ENCODE measurements at regions not wholly inside any gene's neighbourhood (a gene's known extent, or its start where the extent isn't known, plus 50 kb on each side); places are given as distances from the start of the nearest gene placed in this dataset.

DNA sequence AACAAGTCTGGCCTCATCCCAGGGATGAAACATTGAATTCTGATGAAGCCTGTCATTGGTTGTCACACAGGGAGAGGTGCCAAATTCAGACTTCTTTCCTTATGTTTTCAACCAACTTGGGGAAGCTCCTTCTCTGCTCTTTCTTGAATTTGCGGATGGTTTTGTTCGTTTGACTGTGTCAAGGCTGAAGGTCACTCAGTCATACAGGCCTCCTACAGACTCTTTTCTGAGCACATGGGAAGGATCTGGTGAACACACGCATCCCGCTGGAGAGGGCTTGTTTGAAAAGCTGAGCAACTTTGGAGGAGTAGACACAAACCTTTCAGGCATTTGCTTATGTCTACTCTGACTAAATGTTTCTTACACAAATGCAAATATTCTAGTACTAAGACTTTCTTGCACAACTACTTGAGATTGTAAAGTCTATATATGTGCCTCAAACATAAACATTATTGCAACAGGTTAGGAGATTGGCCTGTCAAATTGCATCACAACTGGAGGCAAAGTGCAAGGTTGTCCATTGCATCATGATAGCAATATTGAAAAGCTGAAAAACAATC lies 151.5 kb upstream of the NR3C1 start:
- DNase-seq: no peak
- Mint-ChIP-seq H3K9me3 (no peaks in the 10 kb centered on the region), H3K4me1 (ENCODE audit: low read depth) (peaks cover 16% of the 10 kb centered on the region), H3K4me3 (no peak overlapping the region), H3K36me3 (no peaks in the 10 kb centered on the region), H3K27ac (no peak overlapping the region), H3K27me3 (no peaks in the 10 kb centered on the region)
- ChIA-PET CTCF (no interaction called here), POLR2A (no interaction called here)
- intact Hi-C loops (cut with micrococcal nuclease): loop anchor here (5.0 kb wide), 1 partner anchor 108 kb away; no protein-coding TSS in a partner anchor

DNA sequence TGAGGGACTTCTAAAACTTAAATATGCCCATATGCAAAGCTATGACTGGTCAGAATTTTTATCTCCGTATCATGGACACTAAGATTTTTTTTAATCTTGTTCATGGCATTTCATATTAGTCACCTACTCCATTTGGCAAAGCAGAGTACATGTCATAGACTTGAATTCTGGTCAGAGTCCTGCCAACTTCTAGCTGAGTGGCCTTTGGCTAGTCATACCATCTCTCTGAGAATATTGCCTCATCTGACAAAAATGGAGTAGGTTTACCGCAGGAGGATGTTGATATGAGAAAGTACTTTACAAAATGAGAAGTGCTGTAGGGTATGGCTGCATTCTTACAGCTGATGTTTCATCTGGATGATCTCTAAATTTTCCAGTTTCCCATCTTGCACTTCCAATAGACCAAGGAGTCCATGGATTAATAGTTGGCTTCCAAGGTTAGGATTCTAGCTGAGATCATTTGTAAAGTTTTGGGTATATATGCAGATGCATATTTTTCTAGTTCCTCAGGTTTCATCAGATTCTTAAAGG lies 150.8 kb upstream of the NR3C1 start:
- DNase-seq: no peak
- no peak overlapping the region for H3K4me3 Mint-ChIP-seq
- ChIA-PET POLR2A (no interaction called here), CTCF (no interaction called here)
- intact Hi-C loops (cut with micrococcal nuclease): no loop called here
- no peaks in the 10 kb centered on the region for H3K36me3 Mint-ChIP-seq
- H3K9me3 Mint-ChIP-seq: no peaks in the 10 kb centered on the region
- H3K27ac Mint-ChIP-seq: no peak overlapping the region
- H3K4me1 Mint-ChIP-seq (ENCODE audit: low read depth): peaks cover 12% of the 10 kb centered on the region
- no peaks in the 10 kb centered on the region for H3K27me3 Mint-ChIP-seq

DNA sequence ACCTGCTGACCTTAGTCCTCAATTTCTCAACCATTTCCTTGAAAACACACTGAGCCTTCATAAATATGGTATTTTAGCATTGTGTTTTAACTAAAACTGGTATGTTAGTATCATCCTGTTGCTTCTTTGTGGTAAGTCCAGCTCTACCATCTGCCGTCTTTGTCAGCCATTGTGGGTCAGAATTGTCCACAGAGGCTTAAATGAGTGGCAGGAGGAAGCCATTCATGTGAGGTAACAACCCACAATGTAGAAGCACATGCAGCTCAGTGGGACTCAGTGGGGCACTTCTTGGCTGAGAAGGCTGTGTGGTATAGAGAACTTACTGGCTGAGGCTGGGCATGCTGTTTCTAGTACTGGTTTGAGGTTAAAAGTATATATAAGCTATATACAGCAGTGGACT lies 149.2 kb upstream of the NR3C1 start:
- Mint-ChIP-seq H3K27me3 (no peaks in the 10 kb centered on the region), H3K27ac (no peak overlapping the region), H3K4me3 (no peak overlapping the region), H3K9me3 (no peaks in the 10 kb centered on the region), H3K4me1 (ENCODE audit: low read depth) (peaks cover 8% of the 10 kb centered on the region), H3K36me3 (no peaks in the 10 kb centered on the region)
- intact Hi-C loops (cut with micrococcal nuclease): no loop called here
- POLR2A ChIA-PET: no interaction called here
- no peak for DNase-seq
- CTCF ChIA-PET: no interaction called here

DNA sequence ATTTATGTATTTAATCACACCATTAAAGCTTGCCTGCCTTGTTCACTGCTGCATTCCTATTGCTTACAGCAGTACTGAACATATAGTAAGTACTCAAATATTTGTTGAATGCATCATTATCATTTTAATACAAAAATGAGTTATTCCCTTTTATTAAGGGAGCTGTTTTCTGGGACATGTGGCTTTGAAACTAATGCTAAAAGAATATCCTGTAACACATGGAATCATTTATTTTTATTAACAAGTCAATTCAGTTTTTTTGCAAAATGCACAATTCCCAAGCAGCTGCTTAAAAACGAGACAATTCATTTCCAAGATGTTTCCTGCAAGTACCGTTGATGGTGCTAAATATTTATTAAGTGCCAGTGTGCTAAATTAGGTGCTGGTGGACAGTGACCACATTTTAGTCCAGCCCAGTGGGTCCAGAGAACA lies 148.3 kb upstream of the NR3C1 start:
- Mint-ChIP-seq H3K27ac (no peak overlapping the region), H3K36me3 (no peaks in the 10 kb centered on the region), H3K9me3 (no peaks in the 10 kb centered on the region), H3K4me3 (no peak overlapping the region), H3K27me3 (no peaks in the 10 kb centered on the region), H3K4me1 (ENCODE audit: low read depth) (no peaks in the 10 kb centered on the region)
- ChIA-PET CTCF (no interaction called here), POLR2A (no interaction called here)
- DNase-seq: no peak
- intact Hi-C loops (cut with micrococcal nuclease): no loop called here

DNA sequence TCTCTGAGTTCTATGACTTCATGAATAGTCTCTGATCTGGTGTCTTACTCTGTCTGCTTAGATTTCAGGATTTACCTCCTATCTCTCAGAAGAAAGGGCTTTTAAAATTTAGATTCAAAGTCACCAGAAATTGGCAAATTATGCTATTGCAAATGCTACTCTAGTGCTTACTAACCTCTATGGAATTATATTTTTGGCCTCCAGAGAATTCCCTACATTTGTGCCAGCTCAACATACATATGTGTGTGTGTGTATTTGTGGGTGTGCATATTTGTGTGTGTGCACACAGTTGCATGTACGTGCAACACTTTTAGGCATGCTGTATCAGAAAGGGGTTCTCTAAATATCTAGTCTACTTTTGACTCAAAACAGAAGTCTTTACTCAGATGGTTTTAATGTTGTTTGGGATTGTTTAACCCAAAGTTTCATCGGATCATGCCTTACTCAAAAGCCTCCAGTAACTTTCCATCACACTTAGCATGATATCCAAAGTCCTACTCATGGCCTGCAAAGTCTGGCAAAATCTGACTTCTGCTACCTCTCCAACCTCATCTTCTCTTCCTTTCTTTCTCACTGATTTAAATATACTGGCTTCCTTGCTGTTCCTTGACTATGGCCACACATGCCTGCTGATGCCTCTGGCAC lies 147.6 kb upstream of the NR3C1 start:
- Mint-ChIP-seq H3K36me3 (no peaks in the 10 kb centered on the region), H3K9me3 (no peaks in the 10 kb centered on the region), H3K4me1 (ENCODE audit: low read depth) (no peaks in the 10 kb centered on the region), H3K27ac (no peak overlapping the region), H3K27me3 (no peaks in the 10 kb centered on the region), H3K4me3 (no peak overlapping the region)
- DNase-seq: no peak
- POLR2A ChIA-PET: interaction anchor here (0.6 kb wide), 1 partner anchor 544 kb away, joined by 5 read pairs; no protein-coding TSS in a partner anchor
- CTCF ChIA-PET: no interaction called here
- intact Hi-C loops (cut with micrococcal nuclease): no loop called here

DNA sequence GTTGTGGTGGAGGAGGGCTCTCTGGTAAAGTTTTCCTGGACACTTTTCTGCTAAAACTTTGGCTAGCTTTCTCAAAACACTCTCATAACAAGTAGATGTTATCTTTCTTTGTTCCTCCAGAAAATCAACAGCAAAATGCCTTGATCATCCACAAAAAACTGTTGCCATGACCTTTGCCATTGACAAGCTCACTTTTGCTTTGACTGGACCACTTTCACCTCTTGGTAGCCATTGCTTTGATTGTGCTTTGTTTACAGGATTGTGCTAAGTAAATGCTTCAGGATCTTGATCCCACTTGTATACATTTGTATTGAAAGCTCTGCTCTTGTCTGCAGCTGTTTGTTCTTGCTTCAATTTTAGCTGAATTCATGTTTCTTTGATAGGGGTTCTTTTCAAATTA lies 143.9 kb upstream of the NR3C1 start:
- Mint-ChIP-seq H3K4me1 (ENCODE audit: low read depth) (no peaks in the 10 kb centered on the region), H3K4me3 (no peak overlapping the region), H3K9me3 (no peaks in the 10 kb centered on the region), H3K27me3 (no peaks in the 10 kb centered on the region), H3K27ac (no peak overlapping the region), H3K36me3 (no peaks in the 10 kb centered on the region)
- DNase-seq: no peak
- CTCF ChIA-PET: interaction anchor here (1.8 kb wide), 1 partner anchor 277 kb away, joined by 5 read pairs; no protein-coding TSS in a partner anchor
- POLR2A ChIA-PET: no interaction called here
- intact Hi-C loops (cut with micrococcal nuclease): no loop called here

DNA sequence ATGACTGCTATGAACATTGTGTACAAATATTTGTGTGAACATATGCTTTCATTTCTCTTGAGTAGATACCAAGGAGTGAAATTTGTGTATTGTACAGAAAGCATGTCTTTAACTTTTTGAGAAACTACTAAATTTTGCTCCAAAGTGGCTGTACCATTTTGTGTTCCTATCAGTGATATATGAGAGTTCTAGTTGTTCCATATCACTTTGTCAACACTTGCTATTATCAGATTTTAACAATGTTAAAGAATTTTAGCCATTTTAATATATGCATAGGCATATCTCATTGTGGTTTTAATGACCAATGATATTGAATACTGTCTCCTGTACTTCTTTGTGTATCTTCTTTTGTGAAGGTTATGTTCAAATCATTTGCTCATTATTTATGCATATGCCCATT lies 142.9 kb upstream of the NR3C1 start:
- Mint-ChIP-seq H3K27me3 (no peaks in the 10 kb centered on the region), H3K4me3 (no peak overlapping the region), H3K4me1 (ENCODE audit: low read depth) (no peaks in the 10 kb centered on the region), H3K27ac (no peak overlapping the region), H3K36me3 (no peaks in the 10 kb centered on the region), H3K9me3 (no peaks in the 10 kb centered on the region)
- POLR2A ChIA-PET: no interaction called here
- DNase-seq: no peak
- intact Hi-C loops (cut with micrococcal nuclease): no loop called here
- CTCF ChIA-PET: interaction anchor here (1.8 kb wide), 1 partner anchor 278 kb away, joined by 5 read pairs; no protein-coding TSS in a partner anchor

DNA sequence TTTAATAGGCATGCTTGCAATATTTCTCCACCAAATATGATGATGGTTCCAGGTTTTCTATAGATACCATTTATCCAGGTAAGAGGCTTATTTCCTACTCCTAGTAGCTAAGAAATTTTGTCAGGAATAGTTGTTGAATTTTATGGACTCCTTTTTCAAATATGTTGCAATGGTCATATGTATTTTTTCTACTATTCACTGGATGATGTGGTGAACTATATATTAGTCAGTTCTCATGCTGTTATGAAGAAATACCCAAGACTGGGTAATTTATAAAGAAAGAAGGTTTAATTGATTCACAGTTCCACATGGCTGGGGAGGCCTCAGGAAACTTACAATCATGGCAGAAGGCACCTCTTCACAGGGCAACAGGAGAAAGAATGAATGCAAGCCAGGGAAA lies 141.1 kb upstream of the NR3C1 start:
- POLR2A ChIA-PET: no interaction called here
- Mint-ChIP-seq H3K9me3 (peaks cover 3% of the 10 kb centered on the region), H3K27me3 (peaks cover 1% of the 10 kb centered on the region), H3K4me1 (ENCODE audit: low read depth) (no peaks in the 10 kb centered on the region), H3K27ac (no peak overlapping the region), H3K4me3 (no peak overlapping the region), H3K36me3 (no peaks in the 10 kb centered on the region)
- no peak for DNase-seq
- CTCF ChIA-PET: no interaction called here
- intact Hi-C loops (cut with micrococcal nuclease): no loop called here

DNA sequence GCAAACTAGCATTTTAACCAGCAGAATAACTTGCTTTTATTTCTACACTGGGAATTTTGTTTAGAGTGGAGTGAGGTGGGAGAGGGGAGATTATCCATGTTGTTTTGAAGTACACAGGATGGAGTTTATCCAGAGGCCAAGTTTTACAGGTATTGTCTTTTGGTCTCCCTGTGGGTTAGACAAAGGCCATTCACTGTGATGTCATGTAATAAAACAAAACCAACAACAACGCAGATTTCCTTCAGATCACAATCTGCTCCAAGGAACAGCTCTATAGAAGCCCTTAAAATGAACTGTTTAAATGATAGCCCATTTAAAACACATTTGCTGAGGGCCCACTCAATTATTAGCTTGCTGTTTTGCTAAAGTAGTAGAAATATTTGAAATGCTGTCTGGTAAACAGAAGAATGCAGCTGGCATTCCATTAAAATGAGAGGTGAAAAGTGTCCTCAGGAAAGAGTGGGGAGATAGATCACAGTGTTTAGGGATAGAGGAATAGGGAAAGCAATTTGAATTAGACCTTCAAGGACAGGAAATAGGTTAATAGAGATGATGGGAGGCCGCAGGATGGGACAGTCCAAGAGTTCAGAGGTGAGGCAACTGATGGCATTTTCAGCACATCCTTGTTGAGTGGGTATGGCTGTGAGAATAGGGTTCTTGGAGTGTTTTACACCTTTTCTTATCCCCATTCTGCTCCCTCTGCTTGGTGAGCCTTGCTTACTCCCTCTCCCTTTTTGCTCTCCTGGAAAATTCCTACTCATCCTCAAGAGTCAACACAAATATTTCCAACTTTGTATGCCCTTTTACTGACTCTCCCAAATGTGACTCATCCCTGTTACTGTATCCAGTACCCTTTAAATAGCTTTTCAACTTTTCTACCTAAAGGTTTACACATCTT lies 140.1 kb upstream of the NR3C1 start:
- intact Hi-C loops (cut with micrococcal nuclease): no loop called here
- POLR2A ChIA-PET: no interaction called here

GRCh38 chr5:143542798-143543144 lies 139.3 kb upstream of the NR3C1 start:
- intact Hi-C loops (cut with micrococcal nuclease): no loop called here
- no peak for DNase-seq
- CTCF ChIA-PET: no interaction called here
- H3K27me3 Mint-ChIP-seq: peaks cover 1% of the 10 kb centered on the region
- no peak overlapping the region for H3K4me3 Mint-ChIP-seq
- POLR2A ChIA-PET: no interaction called here
- H3K27ac Mint-ChIP-seq: no peak overlapping the region
- peaks cover 10% of the 10 kb centered on the region for H3K9me3 Mint-ChIP-seq
- no peaks in the 10 kb centered on the region for H3K36me3 Mint-ChIP-seq
- H3K4me1 Mint-ChIP-seq (ENCODE audit: low read depth): no peaks in the 10 kb centered on the region

More for the DNA sequence above, 140.1 kb upstream of the NR3C1 start:
- Mint-ChIP-seq H3K36me3 (no peaks in the 10 kb centered on the region), H3K9me3 (peaks cover 10% of the 10 kb centered on the region), H3K4me1 (ENCODE audit: low read depth) (no peaks in the 10 kb centered on the region), H3K4me3 (no peak overlapping the region), H3K27ac (no peak overlapping the region), H3K27me3 (peaks cover 1% of the 10 kb centered on the region)
- CTCF ChIA-PET: no interaction called here
- no peak for DNase-seq

GRCh38 chr5:143541943-143542797 lies 138.7 kb upstream of the NR3C1 start:
- no peaks in the 10 kb centered on the region for H3K4me1 Mint-ChIP-seq (ENCODE audit: low read depth)
- H3K9me3 Mint-ChIP-seq: peaks cover 10% of the 10 kb centered on the region
- no peak for DNase-seq
- CTCF ChIA-PET: no interaction called here
- intact Hi-C loops (cut with micrococcal nuclease): no loop called here
- no peaks in the 10 kb centered on the region for H3K36me3 Mint-ChIP-seq
- peaks cover 1% of the 10 kb centered on the region for H3K27me3 Mint-ChIP-seq
- no peak overlapping the region for H3K27ac Mint-ChIP-seq
- no peak overlapping the region for H3K4me3 Mint-ChIP-seq
- POLR2A ChIA-PET: no interaction called here

GRCh38 chr5:143539742-143540141 lies 136.3 kb upstream of the NR3C1 start:
- POLR2A ChIA-PET: interaction anchor here (0.6 kb wide), 1 partner anchor 318 kb away, joined by 3 read pairs; no protein-coding TSS in a partner anchor

More at GRCh38 chr5:143539742-143540141, 136.3 kb upstream of the NR3C1 start:
- Mint-ChIP-seq H3K27me3 (peaks cover 1% of the 10 kb centered on the region), H3K4me1 (ENCODE audit: low read depth) (no peaks in the 10 kb centered on the region), H3K9me3 (peaks cover 10% of the 10 kb centered on the region), H3K4me3 (no peak overlapping the region), H3K36me3 (no peaks in the 10 kb centered on the region), H3K27ac (no peak overlapping the region)
- no peak for DNase-seq
- CTCF ChIA-PET: interaction anchor here (0.5 kb wide), 1 partner anchor 240 kb away, joined by 3 read pairs; no protein-coding TSS in a partner anchor
- intact Hi-C loops (cut with micrococcal nuclease): no loop called here
